ENCODE measurements at regions not wholly inside any gene's neighbourhood (a gene's known extent, or its start where the extent isn't known, plus 50 kb on each side); places are given as distances from the start of the nearest gene placed in this dataset.

- H3K36me3 Mint-ChIP-seq (ENCODE audit: low read depth): no peaks in the 10 kb centered on the region
- H3K4me3 Mint-ChIP-seq: no peak overlapping the region
- ATAC-seq (ENCODE audit: low read depth): no peak
- POLR2A ChIA-PET: no interaction called here
- CTCF ChIA-PET: no interaction called here
- no peak overlapping the region for H3K27ac Mint-ChIP-seq
- H3K4me1 Mint-ChIP-seq: no peaks in the 10 kb centered on the region
- H3K27me3 Mint-ChIP-seq: peaks cover 14% of the 10 kb centered on the region
- intact Hi-C loops (cut with micrococcal nuclease): no loop called here
- TF ChIP-seq CTCF (IDR thresholded peaks at IDR 0.05): no peak
- H3K9me3 Mint-ChIP-seq: no peaks in the 10 kb centered on the region
- no peak for DNase-seq
Measured at GRCh38 chr13:111409413-111409812, 89.0 kb downstream of the TEX29 start.

GRCh38 chr13:111410232-111411021 is 90.0 kb downstream of the TEX29 start:
- ATAC-seq (ENCODE audit: low read depth) (no peak), DNase-seq (no peak)
- TF ChIP-seq CTCF (IDR thresholded peaks at IDR 0.05): no peak
- Mint-ChIP-seq H3K27me3 (peaks cover 18% of the 10 kb centered on the region), H3K4me1 (no peaks in the 10 kb centered on the region), H3K27ac (no peak overlapping the region), H3K4me3 (no peak overlapping the region), H3K9me3 (no peaks in the 10 kb centered on the region), H3K36me3 (ENCODE audit: low read depth) (no peaks in the 10 kb centered on the region)
- intact Hi-C loops (cut with micrococcal nuclease): no loop called here
- ChIA-PET POLR2A (no interaction called here), CTCF (no interaction called here)

GRCh38 chr13:111411151-111411858 is 90.9 kb downstream of the TEX29 start:
- no peak overlapping the region for H3K27ac Mint-ChIP-seq
- DNase-seq (no peak), ATAC-seq (ENCODE audit: low read depth) (no peak)
- ChIA-PET CTCF (no interaction called here), POLR2A (no interaction called here)
- H3K36me3 Mint-ChIP-seq (ENCODE audit: low read depth): no peaks in the 10 kb centered on the region
- H3K4me3 Mint-ChIP-seq: no peak overlapping the region
- no peaks in the 10 kb centered on the region for H3K9me3 Mint-ChIP-seq
- H3K4me1 Mint-ChIP-seq: no peaks in the 10 kb centered on the region
- intact Hi-C loops (cut with micrococcal nuclease): no loop called here
- no peak for TF ChIP-seq CTCF (IDR thresholded peaks at IDR 0.05)
- peaks cover 18% of the 10 kb centered on the region for H3K27me3 Mint-ChIP-seq

- Mint-ChIP-seq H3K9me3 (no peaks in the 10 kb centered on the region), H3K4me1 (no peaks in the 10 kb centered on the region), H3K27ac (no peak overlapping the region), H3K36me3 (ENCODE audit: low read depth) (no peaks in the 10 kb centered on the region), H3K4me3 (no peak overlapping the region), H3K27me3 (peaks cover 18% of the 10 kb centered on the region)
- ChIA-PET CTCF (no interaction called here), POLR2A (no interaction called here)
- intact Hi-C loops (cut with micrococcal nuclease): no loop called here
- ATAC-seq (ENCODE audit: low read depth) (no peak), DNase-seq (no peak)
- no peak for TF ChIP-seq CTCF (IDR thresholded peaks at IDR 0.05)
Measured at GRCh38 chr13:111411919-111412650, 91.6 kb downstream of the TEX29 start.
